GM10266 (cell line): ENCODE measurements at regions not wholly inside any gene's neighbourhood (a gene's known extent, or its start where the extent isn't known, plus 50 kb on each side); places are given as distances from the start of the nearest gene placed in this dataset.
"Not testable (repeated sequence)": the region's sequence is repeated elsewhere in the genome, so short reads cannot be mapped to it uniquely, and the experiment has no call there.

Experiments
- DNase-seq: peaks from one replicate; pipeline ENCODE4 v3.0.0; 2012; ENCODE audit errors: extremely low spot score
- TF ChIP-seq, protein P1 (sequence below): IDR thresholded peaks from 2 replicates; pipeline ENCODE4 v1.5.1; 2012; ENCODE audit warnings: mild to moderate bottlenecking, low read depth; ENCODE audit not compliant: control insufficient read depth, insufficient read depth; ENCODE audit errors: missing control alignments

DNA sequence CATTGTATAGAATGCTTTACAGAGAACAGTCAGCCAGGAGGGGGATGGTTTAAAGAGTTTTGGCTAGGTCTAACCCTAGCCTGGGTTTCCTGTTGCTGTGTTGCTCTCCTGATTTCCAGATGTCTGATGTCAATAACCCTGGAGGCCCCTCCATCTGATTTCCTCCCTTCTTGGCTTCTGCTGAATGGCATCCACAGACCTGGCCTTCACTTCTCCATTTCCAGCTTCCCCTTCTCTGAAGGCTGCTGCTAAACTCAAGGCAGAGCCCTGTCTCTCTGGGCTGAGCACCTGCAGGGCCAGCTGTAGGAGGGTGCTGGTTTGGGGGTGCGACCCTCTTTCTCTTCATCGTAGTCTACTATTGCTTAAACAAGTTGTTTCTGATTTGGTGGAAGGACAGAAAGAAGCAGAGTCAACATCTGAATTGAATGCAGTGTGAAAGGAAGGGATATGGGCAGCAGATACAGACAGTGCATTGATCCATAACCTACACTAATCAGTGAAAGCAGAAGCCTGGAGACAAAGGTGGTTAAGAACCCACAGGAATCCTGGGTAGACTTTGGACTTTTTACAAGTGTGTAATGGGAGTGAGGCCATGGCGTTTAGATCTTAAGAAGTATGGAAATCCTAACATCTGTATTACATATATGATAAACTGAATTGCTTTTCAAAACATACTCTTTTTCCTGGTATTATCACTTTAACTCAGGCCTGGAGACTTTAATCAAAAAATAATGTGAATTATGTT, 153.6 kb downstream of the HRH4 start:
- no peak for DNase-seq
- TF ChIP-seq, protein P1, sequence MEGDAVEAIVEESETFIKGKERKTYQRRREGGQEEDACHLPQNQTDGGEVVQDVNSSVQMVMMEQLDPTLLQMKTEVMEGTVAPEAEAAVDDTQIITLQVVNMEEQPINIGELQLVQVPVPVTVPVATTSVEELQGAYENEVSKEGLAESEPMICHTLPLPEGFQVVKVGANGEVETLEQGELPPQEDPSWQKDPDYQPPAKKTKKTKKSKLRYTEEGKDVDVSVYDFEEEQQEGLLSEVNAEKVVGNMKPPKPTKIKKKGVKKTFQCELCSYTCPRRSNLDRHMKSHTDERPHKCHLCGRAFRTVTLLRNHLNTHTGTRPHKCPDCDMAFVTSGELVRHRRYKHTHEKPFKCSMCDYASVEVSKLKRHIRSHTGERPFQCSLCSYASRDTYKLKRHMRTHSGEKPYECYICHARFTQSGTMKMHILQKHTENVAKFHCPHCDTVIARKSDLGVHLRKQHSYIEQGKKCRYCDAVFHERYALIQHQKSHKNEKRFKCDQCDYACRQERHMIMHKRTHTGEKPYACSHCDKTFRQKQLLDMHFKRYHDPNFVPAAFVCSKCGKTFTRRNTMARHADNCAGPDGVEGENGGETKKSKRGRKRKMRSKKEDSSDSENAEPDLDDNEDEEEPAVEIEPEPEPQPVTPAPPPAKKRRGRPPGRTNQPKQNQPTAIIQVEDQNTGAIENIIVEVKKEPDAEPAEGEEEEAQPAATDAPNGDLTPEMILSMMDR: no peak

DNA sequence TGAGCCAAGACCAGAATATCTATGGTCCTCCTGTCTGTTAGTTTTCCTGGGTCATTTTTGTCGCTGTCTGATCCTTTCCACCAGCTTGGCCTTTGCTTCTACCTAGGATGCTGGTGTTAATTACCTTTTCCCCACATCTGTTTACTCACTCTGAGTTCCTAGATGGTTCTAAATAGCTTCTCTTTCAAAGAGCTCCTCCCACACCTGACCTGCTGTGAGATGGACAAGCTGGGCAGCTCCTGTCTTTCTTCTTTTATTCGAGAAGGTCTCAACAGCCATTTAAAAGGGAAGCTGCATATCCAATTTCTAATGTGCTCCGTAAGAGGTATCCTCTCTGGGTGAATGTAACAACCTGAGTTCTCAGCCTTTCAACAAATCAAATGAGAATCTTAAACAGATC, 156.2 kb downstream of the HRH4 start:
- TF ChIP-seq, protein P1: no peak
- no peak for DNase-seq

DNA sequence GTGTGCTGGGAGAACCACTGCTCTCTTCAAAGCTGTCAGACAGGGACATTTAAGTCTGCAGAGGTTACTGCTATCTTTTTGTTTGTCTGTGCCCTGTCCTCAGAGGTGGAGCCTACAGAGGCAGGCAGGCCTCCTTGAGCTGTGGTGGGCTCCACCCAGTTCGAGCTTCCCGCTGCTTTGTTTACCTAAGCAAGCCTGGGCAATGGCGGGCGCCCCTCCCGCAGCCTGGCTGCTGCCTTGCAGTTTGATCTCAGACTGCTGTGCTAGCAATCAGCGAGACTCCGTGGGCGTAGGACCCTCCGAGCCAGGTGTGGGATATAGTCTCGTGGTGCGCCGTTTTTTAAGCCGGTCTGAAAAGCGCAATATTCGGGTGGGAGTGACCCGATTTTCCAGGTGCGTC, 164.0 kb downstream of the HRH4 start:
- not testable (repeated sequence) for DNase-seq

DNA sequence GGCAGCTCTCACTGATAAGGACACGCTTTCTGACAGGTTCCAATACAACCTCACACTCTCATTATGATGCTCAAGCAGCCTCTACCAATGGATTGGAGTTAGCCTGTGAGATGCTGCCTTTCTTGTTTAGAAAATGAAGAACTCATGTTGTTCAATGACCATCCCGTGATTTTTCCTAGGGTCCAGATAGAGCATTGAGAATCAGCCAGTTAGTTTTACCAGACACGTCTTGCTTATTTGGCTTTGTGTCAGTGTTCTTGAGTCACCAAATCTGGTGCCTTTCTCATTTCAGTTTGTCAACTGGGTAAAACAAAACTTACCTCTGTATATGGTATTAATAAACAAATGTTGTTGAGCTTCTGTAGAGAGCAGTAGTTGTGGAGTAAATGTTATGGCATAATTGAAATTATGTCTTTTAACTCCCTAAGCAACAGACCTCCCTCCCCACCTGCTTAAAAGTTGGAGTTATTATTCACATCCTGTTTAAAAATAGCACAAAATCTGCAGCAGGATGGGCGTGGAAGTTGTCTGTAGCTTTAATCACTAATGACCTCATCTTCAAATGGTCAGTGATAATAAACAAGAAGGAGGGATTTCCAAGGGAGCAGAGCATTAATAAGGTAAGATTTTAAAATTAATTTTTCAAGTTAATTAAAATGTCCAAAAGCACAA, 167.3 kb downstream of the HRH4 start:
- DNase-seq: no peak
- TF ChIP-seq, protein P1: no peak

DNA sequence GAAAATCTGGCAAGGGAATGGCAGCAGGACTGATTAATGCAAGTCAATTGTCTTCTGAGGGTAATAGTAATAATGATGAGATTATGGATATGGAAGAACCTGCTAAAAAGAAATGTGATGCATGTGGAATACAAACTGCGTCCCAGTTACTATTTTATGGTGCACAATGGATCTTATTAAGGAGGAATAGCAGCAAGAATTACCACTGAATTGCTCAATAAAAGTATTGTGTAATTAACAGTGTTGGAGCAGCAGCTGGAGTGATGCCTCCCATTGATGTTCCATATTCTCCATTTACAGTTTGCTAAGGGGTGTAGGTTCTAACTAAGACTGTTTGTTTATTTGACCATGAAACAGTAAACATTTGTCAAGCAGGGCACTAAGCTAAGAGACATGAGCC, 167.9 kb downstream of the HRH4 start:
- DNase-seq: no peak
- TF ChIP-seq, protein P1: no peak

DNA sequence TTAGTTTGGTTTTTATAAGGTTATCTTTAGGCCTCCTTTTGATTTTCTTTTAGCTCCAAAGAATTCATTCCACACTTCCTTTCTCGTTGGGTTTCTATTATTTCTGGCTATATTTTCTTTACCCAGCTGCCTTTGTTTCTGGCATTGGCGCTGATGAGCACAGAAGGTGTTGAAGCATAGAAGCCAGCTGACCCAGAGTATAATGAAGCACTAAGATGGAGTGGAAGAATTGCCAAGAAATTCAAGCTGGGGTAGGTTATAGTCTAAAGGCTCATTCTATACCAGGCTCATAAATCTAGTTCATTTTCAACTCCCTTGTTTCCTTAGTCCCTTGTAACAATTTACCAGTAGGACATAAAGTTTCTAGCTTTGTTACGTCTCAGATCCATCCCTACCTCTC, 169.5 kb downstream of the HRH4 start:
- DNase-seq: no peak
- TF ChIP-seq, protein P1: no peak

DNA sequence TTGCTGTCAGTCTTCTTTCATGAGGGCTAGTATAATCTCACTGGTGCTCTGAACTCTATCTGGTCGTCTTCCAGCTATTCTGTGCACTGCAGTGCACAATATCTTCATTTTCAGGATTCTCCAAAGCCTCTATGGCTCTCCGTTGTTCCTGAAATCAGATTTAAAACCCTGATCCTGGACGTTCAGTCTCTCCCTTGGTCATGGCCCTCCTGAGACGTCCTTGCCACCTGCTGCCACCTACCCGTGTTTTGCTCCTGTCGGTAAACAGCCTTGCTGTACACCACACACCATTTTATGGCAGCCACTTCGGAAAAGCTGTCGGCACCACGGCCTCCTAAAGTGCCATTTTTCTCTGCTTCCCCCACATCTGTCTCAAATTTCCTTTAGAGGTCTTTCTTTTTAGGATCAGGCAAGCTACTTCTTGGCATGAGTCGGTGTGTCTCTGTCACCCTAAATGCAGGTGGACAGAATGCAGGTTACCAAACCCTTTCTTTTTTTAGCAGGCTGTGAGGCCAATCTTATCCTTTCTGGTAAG, 170.0 kb downstream of the HRH4 start:
- TF ChIP-seq, protein P1: no peak
- no peak for DNase-seq
